ENCODE measurements at regions not wholly inside any gene's neighbourhood (a gene's known extent, or its start where the extent isn't known, plus 50 kb on each side); places are given as distances from the start of the nearest gene placed in this dataset.
"Not testable (repeated sequence)": the region's sequence is repeated elsewhere in the genome, so short reads cannot be mapped to it uniquely, and the experiment has no call there.

- DNase-seq (ENCODE audit: low spot score) = no peak
These were observed 430.5 kb downstream of the MDFIC start for GRCh38 chr7:115352375-115352774.

DNA sequence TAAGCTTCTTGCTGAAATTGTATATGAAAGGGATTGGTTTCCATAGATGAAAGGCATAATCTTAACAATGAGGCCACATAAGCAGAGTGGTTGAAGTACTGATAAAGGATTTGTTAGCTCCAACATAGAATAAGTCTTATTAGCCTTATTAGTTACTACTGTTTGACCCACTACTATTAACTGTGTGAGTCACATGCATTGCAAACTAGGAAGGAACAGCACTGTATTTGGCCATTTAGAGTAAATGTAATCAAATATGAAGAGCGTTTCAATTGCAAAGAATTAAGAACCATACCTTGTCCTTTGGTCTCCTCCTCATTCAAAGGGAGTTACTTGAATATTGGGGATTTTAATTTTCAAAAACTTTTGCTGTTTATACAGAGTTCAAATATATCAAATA lies 428.9 kb downstream of the MDFIC start:
- no peak for DNase-seq (ENCODE audit: low spot score)

DNA sequence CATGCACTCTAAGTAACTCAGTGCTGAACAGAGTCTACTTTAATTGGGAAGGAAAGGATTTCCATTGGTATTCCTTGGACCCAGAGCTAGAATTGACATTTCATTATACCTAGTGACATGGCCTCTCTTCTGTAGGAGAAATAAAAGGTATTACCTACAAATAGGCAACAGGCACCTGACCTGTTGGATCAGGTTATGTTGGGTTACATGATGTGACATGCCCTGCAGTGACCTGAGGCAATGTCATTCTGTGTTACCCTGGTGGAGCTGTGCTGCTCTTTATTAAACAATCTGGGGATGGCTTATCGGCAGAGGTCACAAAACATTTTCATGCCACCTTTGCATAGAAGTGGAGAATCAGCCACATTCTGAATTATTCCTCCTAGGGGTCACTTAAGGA lies 427.7 kb downstream of the MDFIC start:
- DNase-seq (ENCODE audit: low spot score) = no peak

GRCh38 chr7:115346685-115347084 lies 424.8 kb downstream of the MDFIC start:
- DNase-seq (ENCODE audit: low spot score) = no peak

DNA sequence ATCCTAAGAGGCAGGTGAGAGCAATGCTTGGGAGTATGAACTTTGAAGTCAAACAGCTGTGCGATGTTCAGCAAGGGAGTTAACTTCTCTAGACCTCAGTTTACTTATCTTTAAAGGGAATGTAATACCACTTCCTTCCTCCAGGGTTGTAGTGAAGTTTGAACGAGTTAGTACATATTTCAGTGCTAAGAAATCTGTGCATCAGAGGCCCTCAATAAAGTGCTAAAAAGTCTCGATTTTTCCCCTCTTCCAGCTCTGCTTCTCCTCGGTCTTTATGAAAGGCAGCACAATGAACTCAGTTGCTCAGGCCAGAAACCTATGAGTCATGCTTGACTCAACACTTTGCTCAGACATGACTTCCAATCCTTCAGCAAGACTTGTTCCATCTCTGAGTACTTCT lies 418.9 kb downstream of the MDFIC start:
- no peak for DNase-seq (ENCODE audit: low spot score)

DNA sequence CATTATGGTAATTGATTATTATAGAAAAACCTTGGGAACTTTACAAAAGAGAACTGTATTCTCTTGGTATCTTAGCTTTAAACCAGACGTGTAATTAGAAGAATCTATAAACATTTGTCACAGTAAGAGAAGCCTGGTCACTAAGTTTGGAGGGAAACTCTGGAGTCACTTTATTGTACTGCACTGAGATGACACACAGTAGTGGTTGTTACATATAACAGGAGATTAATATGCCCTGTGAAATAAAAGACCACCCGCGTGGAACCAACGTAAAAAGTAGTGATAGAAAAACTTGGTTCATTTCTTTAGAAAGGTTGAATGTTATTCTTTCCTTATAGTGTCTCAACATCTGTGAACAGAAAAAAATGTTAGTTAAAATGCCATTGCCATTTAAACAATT lies 416.1 kb downstream of the MDFIC start:
- DNase-seq (ENCODE audit: low spot score) = no peak

- DNase-seq (ENCODE audit: low spot score) = no peak
These were observed 410.8 kb downstream of the MDFIC start for GRCh38 chr7:115332691-115333090.

GRCh38 chr7:115329006-115329405 lies 407.1 kb downstream of the MDFIC start:
- DNase-seq (ENCODE audit: low spot score) = no peak

DNA sequence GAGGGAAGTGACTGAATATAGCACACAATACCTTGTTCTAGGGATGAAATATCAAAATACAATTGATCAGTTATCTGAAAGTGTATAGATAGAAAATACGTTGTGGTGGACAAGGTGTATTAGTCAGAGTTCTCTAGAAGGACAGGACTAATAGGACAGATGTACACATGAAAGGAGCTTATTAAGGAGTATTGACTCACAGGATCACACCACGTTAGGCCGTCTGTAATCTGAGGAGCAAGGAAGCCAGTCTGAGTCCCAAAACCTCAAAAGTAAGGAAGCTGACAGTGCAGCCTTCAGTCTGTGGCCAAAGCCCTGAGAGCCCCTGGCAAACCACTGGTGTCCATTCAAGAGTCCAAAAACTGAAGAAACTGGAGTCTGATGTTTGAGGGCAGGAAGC lies 406.1 kb downstream of the MDFIC start:
- DNase-seq (ENCODE audit: low spot score) = no peak

DNA sequence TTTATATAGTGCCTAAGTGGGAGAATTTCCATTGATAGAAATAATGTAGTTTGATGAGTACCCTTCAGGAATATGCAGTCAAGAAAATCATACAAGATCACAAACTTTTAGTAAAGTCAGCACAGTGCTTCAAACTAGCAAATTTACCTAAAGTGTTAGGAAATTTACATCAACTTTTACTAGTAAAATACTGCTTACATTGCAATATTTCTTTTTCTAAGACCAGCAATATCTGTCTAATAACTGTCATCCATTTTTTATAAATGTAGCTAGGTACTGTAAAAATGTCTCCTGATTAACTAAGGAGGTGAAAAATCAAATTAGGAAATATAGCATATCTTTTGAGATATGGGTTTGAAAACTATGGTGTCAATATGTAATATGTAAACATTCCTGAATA lies 405.4 kb downstream of the MDFIC start:
- no peak for DNase-seq (ENCODE audit: low spot score)

GRCh38 chr7:115319541-115319940 lies 397.6 kb downstream of the MDFIC start:
- DNase-seq (ENCODE audit: low spot score) = no peak

- not testable (repeated sequence) for DNase-seq (ENCODE audit: low spot score)
These were observed 388.4 kb downstream of the MDFIC start for GRCh38 chr7:115310316-115310715.

DNA sequence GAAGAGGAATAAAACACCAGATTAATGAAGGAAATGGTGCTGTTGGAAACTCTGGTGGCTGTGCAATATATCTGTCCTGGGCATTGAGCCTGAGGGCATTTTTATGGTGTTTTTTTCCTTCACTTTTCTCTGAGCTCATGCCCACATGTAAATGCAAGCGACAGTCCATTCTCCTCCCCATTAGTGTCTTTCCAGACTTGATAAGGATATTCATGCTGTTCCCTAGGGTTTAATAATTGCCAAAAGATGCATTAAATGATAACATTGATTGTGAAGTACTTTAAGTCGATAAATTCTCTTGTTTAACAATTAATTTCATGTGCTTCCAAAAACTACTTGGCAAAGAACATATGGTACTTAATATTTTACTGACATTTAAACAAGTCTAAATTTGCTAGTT lies 384.7 kb downstream of the MDFIC start:
- no peak for DNase-seq (ENCODE audit: low spot score)

DNA sequence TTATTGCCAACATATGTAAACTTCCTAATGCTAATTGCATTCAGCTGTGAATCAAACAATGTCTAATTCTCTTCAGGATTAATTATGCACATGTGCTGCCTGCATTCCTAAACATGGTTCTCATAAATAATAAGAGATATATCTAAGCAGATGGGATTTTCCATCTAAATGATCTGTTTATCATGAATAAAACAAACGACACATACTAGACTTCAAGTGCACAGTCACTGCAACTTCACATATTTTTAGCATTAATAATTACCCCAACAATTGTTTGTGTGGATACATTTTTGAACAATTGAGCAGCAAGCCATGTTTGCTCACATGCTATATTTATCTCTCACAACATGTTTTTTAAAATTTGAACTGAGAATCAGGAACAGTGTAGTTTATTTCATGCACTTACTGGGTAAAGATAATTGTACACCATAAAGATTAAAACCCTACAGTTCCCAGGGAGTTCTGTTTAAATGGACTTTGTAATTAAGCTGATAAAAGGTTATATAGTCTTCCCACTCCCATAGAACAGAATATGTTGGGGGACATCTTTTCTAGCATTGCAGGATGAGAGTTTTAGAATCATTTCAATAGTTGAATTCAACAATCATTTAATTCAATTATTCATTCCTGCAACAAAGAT lies 378.5 kb downstream of the MDFIC start:
- DNase-seq (ENCODE audit: low spot score) = no peak

GRCh38 chr7:115299397-115300037 lies 377.6 kb downstream of the MDFIC start:
- DNase-seq (ENCODE audit: low spot score) = no peak

DNA sequence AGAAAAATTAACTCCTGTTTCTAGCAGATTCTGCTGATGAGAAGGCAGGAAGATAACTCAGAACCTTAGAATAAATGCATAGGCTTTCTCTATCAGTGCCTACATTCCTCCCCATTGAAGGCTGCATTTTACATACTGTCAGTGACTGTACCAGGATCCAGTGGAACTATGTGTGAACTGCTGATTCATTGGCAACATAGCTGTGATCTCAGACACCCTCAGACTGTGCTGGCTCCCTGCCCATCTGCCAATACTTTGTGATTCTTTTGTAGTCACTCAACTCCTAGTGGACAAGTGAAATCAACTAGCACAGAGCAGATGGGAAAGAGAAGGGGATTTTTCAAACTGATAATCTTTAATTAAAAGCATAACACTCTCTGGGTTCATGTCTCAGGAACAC lies 375.8 kb downstream of the MDFIC start:
- peak; percentile 27 for DNase-seq (ENCODE audit: low spot score)

GRCh38 chr7:115293628-115294240 lies 371.8 kb downstream of the MDFIC start:
- DNase-seq (ENCODE audit: low spot score) = no peak

DNA sequence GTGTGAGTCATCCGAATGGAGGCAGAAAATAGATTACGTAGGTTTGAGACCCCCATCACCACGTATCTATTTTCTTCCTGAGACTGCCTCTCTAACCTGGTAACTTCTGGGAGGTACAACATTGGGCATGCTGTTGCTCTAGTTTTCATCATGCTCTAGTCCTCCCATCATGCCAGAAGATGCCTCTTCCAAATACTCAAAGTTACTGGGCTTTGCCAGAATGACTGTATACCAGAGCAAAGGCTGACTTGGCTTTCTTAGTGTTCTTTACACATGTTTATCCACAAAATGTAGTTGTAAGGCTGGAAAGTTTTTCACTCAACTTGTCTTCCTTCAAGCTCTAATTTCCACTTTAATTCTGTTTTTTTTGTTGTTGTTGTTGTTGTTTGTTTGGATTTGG lies 370.5 kb downstream of the MDFIC start:
- no peak for DNase-seq (ENCODE audit: low spot score)

- DNase-seq (ENCODE audit: low spot score) = no peak
These were observed 368.1 kb downstream of the MDFIC start for GRCh38 chr7:115289971-115290370.

- DNase-seq (ENCODE audit: low spot score) = no peak
These were observed 354.9 kb downstream of the MDFIC start for GRCh38 chr7:115276791-115277190.

DNA sequence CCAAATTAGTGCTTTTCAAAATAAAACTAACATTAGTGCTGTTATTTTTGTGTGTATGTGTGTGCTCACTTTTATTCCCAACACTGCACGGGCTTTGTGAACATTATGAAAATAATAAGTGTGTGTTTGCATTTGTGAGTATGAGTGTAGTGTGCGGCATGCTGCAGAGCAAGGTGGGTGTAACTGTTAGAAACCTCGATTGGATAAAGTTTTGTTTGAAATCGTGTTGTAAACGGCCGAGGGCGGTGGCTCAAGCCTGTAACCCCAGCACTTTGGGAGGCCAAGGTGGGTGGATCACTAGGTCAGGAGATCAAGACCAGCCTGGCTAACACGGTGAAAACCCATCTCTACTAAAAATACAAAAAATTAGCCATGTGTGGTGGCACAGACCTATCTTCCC lies 352.0 kb downstream of the MDFIC start:
- not testable (repeated sequence) for DNase-seq (ENCODE audit: low spot score)

DNA sequence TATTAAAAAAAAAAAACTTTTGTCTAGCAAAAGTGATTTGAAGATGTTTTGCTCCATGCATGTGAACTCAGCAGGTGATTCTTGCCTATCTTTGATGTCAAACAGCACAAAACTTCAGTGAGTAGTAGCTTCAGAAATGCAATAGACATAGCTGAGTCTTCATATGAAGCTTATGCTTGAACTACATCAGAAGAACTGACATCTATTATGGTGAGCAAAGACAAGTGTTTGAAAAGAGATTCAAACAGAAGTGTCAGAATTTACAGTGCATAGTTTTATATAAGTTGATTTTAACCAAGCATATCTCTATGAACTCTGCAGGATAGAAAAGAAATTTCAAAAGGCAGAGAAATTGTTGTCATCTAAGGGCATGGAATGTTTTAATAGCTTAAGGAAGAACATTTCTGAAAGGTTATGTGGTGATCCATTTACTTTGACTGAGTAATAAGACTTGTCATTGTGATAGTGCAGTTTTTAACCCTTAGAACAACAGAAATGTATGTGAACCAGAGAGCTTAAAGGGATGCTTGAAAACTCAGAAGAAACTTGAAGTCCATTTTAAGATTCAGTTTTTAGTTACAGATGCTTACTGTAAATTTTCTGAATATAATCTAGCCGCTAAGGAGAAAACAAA lies 351.4 kb downstream of the MDFIC start:
- DNase-seq (ENCODE audit: low spot score) = no peak
